DND-41 (cell line): ENCODE measurements at regions not wholly inside any gene's neighbourhood (a gene's known extent, or its start where the extent isn't known, plus 50 kb on each side); places are given as distances from the start of the nearest gene placed in this dataset.

ENCODE experiments used
- ATAC-seq: fragments of 200-7000 bp; cut with Tn5 transposase; 3 replicates; pipeline ENCODE4 v1.9.1; 2021; ENCODE audit warnings: low read depth; ENCODE audit not compliant: insufficient read depth
- DNase-seq: peaks from one replicate; pipeline ENCODE4 v3.0.0-alpha.2; 2020
- H2AFZ ChIP-seq: 2 replicates; pipeline ENCODE4 v1.6.0; 2012; ENCODE audit warnings: low read depth, low read length
- H3K27ac ChIP-seq: 2 replicates; pipeline ENCODE4 v1.5.1; 2012; ENCODE audit warnings: low read length, inconsistent platforms
- H3K27me3 ChIP-seq: fragments of 200-600 bp; sonication (generic); 2 replicates; pipeline ENCODE4 v1.6.0; 2012; ENCODE audit warnings: low read length, mild to moderate bottlenecking, inconsistent platforms; ENCODE audit not compliant: insufficient read depth, poor library complexity
- H3K36me3 ChIP-seq: 2 replicates; pipeline ENCODE4 v1.5.1; 2012; ENCODE audit warnings: low read length, inconsistent platforms; ENCODE audit not compliant: insufficient read depth
- H3K4me1 ChIP-seq: 2 replicates; pipeline ENCODE4 v1.5.1; 2012; ENCODE audit warnings: mild to moderate bottlenecking, low read length; ENCODE audit not compliant: insufficient read depth
- H3K4me2 ChIP-seq: 2 replicates; pipeline ENCODE4 v1.6.0; 2012; ENCODE audit warnings: mild to moderate bottlenecking, moderate library complexity, low read length, inconsistent platforms; ENCODE audit not compliant: insufficient read depth
- H3K4me3 ChIP-seq, 2 experiments: fragments of 200-600 bp in 1 of 2; shearing (Covaris generic) in 1 of 2; 2 replicates each; pipeline ENCODE4 v1.5.1; 2012 to 2016; ENCODE audit warnings: inconsistent platforms in 2 of 2, low read length in 2 of 2, mild to moderate bottlenecking in 2 of 2, low read depth in 1 of 2, moderate library complexity in 1 of 2
- H3K79me2 ChIP-seq: 2 replicates; pipeline ENCODE4 v1.6.0; 2012; ENCODE audit warnings: low read length, inconsistent platforms; ENCODE audit not compliant: insufficient read depth
- H3K9ac ChIP-seq: 2 replicates; pipeline ENCODE4 v1.6.0; 2012; ENCODE audit warnings: low read depth, mild to moderate bottlenecking, inconsistent platforms, low read length, moderate library complexity
- H3K9me3 ChIP-seq: 2 replicates; pipeline ENCODE4 v1.5.1; 2012; ENCODE audit warnings: low read length, moderate library complexity, mild to moderate bottlenecking, inconsistent platforms; ENCODE audit not compliant: insufficient read depth, severe bottlenecking
- H4K20me1 ChIP-seq: 2 replicates; pipeline ENCODE4 v1.6.0; 2012; ENCODE audit warnings: low read length; ENCODE audit not compliant: insufficient read depth
- CTCF ChIP-seq: IDR thresholded peaks from 2 replicates; pipeline ENCODE4 v1.5.1; 2012; ENCODE audit warnings: borderline replicate concordance, low read length, moderate library complexity, mild to moderate bottlenecking; ENCODE audit not compliant: poor library complexity, severe bottlenecking; ENCODE audit errors: extremely low read depth
- EZH2 ChIP-seq: IDR thresholded peaks from 3 replicates; pipeline ENCODE4 v1.6.1; 2012; ENCODE audit warnings: borderline replicate concordance, low read depth, mild to moderate bottlenecking, moderate library complexity, low read length, inconsistent platforms; ENCODE audit not compliant: severe bottlenecking

- TF ChIP-seq CTCF: no peak
- no peak for TF ChIP-seq EZH2
- Histone ChIP-seq H3K27ac (no peak overlapping the region), H2AFZ (no peak overlapping the region), H3K79me2 (no peaks in the 10 kb centered on the region), H3K4me3 (no peak overlapping the region), H3K27me3 (no peaks in the 10 kb centered on the region), H3K4me2 (no peak overlapping the region), H3K9me3 (peaks cover 4% of the 10 kb centered on the region), H3K4me1 (no peaks in the 10 kb centered on the region), H4K20me1 (no peaks in the 10 kb centered on the region), H3K36me3 (no peaks in the 10 kb centered on the region), H3K9ac (no peak overlapping the region)
- DNase-seq (no peak), ATAC-seq (no peak)
These were observed 233.4 kb downstream of the NFATC2 start for GRCh38 chr20:51309128-51309527.

- no peaks in the 10 kb centered on the region for H3K27me3 ChIP-seq
- no peak overlapping the region for H3K4me2 ChIP-seq
- H3K9ac ChIP-seq: no peak overlapping the region
- no peaks in the 10 kb centered on the region for H3K79me2 ChIP-seq
- peaks cover 18% of the 10 kb centered on the region for H3K9me3 ChIP-seq
- DNase-seq (peak; percentile 71), ATAC-seq (peak; percentile 98)
- TF ChIP-seq CTCF (peak; percentile 92), EZH2 (no peak)
- no peak overlapping the region for H2AFZ ChIP-seq
- H3K4me1 ChIP-seq: no peaks in the 10 kb centered on the region
- H4K20me1 ChIP-seq: no peaks in the 10 kb centered on the region
- no peak overlapping the region for H3K27ac ChIP-seq
- H3K4me3 ChIP-seq: no peak overlapping the region
- H3K36me3 ChIP-seq: no peaks in the 10 kb centered on the region
These were observed 235.8 kb downstream of the NFATC2 start for GRCh38 chr20:51306521-51307358.

- H3K4me1 ChIP-seq: no peaks in the 10 kb centered on the region
- H3K4me2 ChIP-seq: no peak overlapping the region
- H2AFZ ChIP-seq: no peak overlapping the region
- ATAC-seq: no peak
- H3K36me3 ChIP-seq: no peaks in the 10 kb centered on the region
- no peak overlapping the region for H3K27ac ChIP-seq
- H3K27me3 ChIP-seq: no peaks in the 10 kb centered on the region
- no peaks in the 10 kb centered on the region for H4K20me1 ChIP-seq
- peaks cover 18% of the 10 kb centered on the region for H3K9me3 ChIP-seq
- no peak overlapping the region for H3K4me3 ChIP-seq
- no peak for TF ChIP-seq CTCF
- no peak overlapping the region for H3K9ac ChIP-seq
- DNase-seq: no peak
- no peaks in the 10 kb centered on the region for H3K79me2 ChIP-seq
These were observed 236.4 kb downstream of the NFATC2 start for GRCh38 chr20:51306081-51306480.
